Stimulated activated CD8-positive, alpha-beta memory T cell treated with anti-CD3 and anti-CD28 coated beads, Interleukin-7, amount 100 ng/mL, for 1 hour (primary cell): ENCODE measurements at regions not wholly inside any gene's neighbourhood (a gene's known extent, or its start where the extent isn't known, plus 50 kb on each side); places are given as distances from the start of the nearest gene placed in this dataset.

Source experiments
- DNase-seq, 2 donors: peaks; one replicate each; pipeline ENCODE4 v3.0.0-alpha.2; 2020; ENCODE audit warnings: low read depth in 2 of 2

GRCh38 chr13:105608104-105608503 is 927.4 kb downstream of the EFNB2 start:
- DNase-seq, result no peak

GRCh38 chr13:105607426-105607825 is 928.0 kb downstream of the EFNB2 start:
- DNase-seq, result no peak

GRCh38 chr13:105607016-105607415 is 928.4 kb downstream of the EFNB2 start:
- DNase-seq, result no peak

GRCh38 chr13:105602956-105603670 is 932.3 kb downstream of the EFNB2 start:
- DNase-seq, result no peak

GRCh38 chr13:105599477-105600037 is 935.9 kb downstream of the EFNB2 start:
- DNase-seq, result no peak

GRCh38 chr13:105598529-105598928 is 936.9 kb downstream of the EFNB2 start:
- no peak for DNase-seq

- no peak for DNase-seq
Measured at GRCh38 chr13:105597573-105597972, 937.9 kb downstream of the EFNB2 start.

GRCh38 chr13:105595471-105595870 is 940.0 kb downstream of the EFNB2 start:
- no peak for DNase-seq

GRCh38 chr13:105591277-105591676 is 944.2 kb downstream of the EFNB2 start:
- DNase-seq, result no peak

- DNase-seq, result no peak
Measured at GRCh38 chr13:105587786-105588185, 947.7 kb downstream of the EFNB2 start.

GRCh38 chr13:105579821-105580710 is 955.4 kb downstream of the EFNB2 start:
- no peak for DNase-seq

- DNase-seq, result no peak
Measured at GRCh38 chr13:105573136-105573535, 962.3 kb downstream of the EFNB2 start.

- DNase-seq, result no peak
Measured at GRCh38 chr13:105572401-105572800, 963.1 kb downstream of the EFNB2 start.

GRCh38 chr13:105569816-105570215 is 965.6 kb downstream of the EFNB2 start:
- DNase-seq, result no peak

- no peak for DNase-seq
Measured at GRCh38 chr13:105567951-105568525, 967.4 kb downstream of the EFNB2 start.

- DNase-seq, result no peak
Measured at GRCh38 chr13:105565136-105565727, 970.2 kb downstream of the EFNB2 start.

- no peak for DNase-seq
Measured at GRCh38 chr13:105552078-105552477, 983.4 kb downstream of the EFNB2 start.

GRCh38 chr13:105547851-105548250 is 987.6 kb downstream of the EFNB2 start:
- no peak for DNase-seq

- no peak for DNase-seq
Measured at GRCh38 chr13:105545811-105546210, 989.7 kb downstream of the EFNB2 start.

GRCh38 chr13:105543742-105544141 is 991.7 kb downstream of the EFNB2 start:
- no peak for DNase-seq

- no peak for DNase-seq
Measured at GRCh38 chr13:105541565-105541964, 993.9 kb downstream of the EFNB2 start.

GRCh38 chr13:105538346-105538745 is 997.1 kb downstream of the EFNB2 start:
- DNase-seq, result no peak
